ENCODE measurements at regions not wholly inside any gene's neighbourhood (a gene's known extent, or its start where the extent isn't known, plus 50 kb on each side); places are given as distances from the start of the nearest gene placed in this dataset.
A peak's percentile ranks its signal among the peaks of the same experiment; 100 is the strongest.

GRCh38 chr6:14474816-14475215 lies 357.2 kb downstream of the CD83 start:
- Histone ChIP-seq H3K4me1 (ENCODE audit: control insufficient read depth, insufficient read depth, low read length) (peaks cover 3% of the 10 kb centered on the region), H3K27me3 (ENCODE audit: control insufficient read depth, insufficient read depth, low read length) (no peaks in the 10 kb centered on the region), H3K36me3 (ENCODE audit: control insufficient read depth, insufficient read depth, low read length) (no peaks in the 10 kb centered on the region), H3K9me3 (ENCODE audit: control insufficient read depth, insufficient read depth, low read length) (no peaks in the 10 kb centered on the region), H3K27ac (ENCODE audit: low read length) (no peak overlapping the region), H3K4me3 (ENCODE audit: low read length) (no peak overlapping the region)
- intact Hi-C loops (cut with micrococcal nuclease): no loop called here
- 95% methylated on average over 1 of the region's 2 CpGs for WGBS (ENCODE audit: insufficient coverage)
- no peak overlapping the region for H3K4me3 Mint-ChIP-seq
- peak in 1 of 3 donors; percentile 21 for ATAC-seq
- H3K27ac Mint-ChIP-seq: no peak overlapping the region
- H3K27me3 Mint-ChIP-seq (ENCODE audit: low read depth in 2 of 2): peaks cover 8 to 11% of the 10 kb centered on the region in 2 donors
- peaks cover 0 to 7% of the 10 kb centered on the region in 2 donors for H3K4me1 Mint-ChIP-seq
- H3K9me3 Mint-ChIP-seq: no peaks in the 10 kb centered on the region
- no peaks in the 10 kb centered on the region for H3K36me3 Mint-ChIP-seq
- DNase-seq: no peak
- no peak for TF ChIP-seq CTCF (IDR thresholded peaks at IDR 0.05)

- H3K36me3 Mint-ChIP-seq: no peaks in the 10 kb centered on the region
- H3K9me3 Mint-ChIP-seq: no peaks in the 10 kb centered on the region
- no peak for DNase-seq
- no peak overlapping the region for H3K27ac Mint-ChIP-seq
- Histone ChIP-seq H3K9me3 (ENCODE audit: control insufficient read depth, insufficient read depth, low read length) (no peaks in the 10 kb centered on the region), H3K27ac (ENCODE audit: low read length) (no peak overlapping the region), H3K36me3 (ENCODE audit: control insufficient read depth, insufficient read depth, low read length) (no peaks in the 10 kb centered on the region), H3K27me3 (ENCODE audit: control insufficient read depth, insufficient read depth, low read length) (no peaks in the 10 kb centered on the region), H3K4me1 (ENCODE audit: control insufficient read depth, insufficient read depth, low read length) (peaks cover 3% of the 10 kb centered on the region), H3K4me3 (ENCODE audit: low read length) (no peak overlapping the region)
- WGBS (ENCODE audit: insufficient coverage): 43% methylated on average over 2 of the region's 2 CpGs
- peaks cover 7 to 10% of the 10 kb centered on the region in 2 donors for H3K27me3 Mint-ChIP-seq (ENCODE audit: low read depth in 2 of 2)
- TF ChIP-seq CTCF (IDR thresholded peaks at IDR 0.05): no peak
- intact Hi-C loops (cut with micrococcal nuclease): no loop called here
- no peak overlapping the region for H3K4me3 Mint-ChIP-seq
- no peak for ATAC-seq
- peaks cover 0 to 7% of the 10 kb centered on the region in 2 donors for H3K4me1 Mint-ChIP-seq
Measured at GRCh38 chr6:14475306-14475705, 357.7 kb downstream of the CD83 start.

GRCh38 chr6:14476793-14477531 lies 359.4 kb downstream of the CD83 start:
- no peak for ATAC-seq
- H3K9me3 ChIP-seq (ENCODE audit: control insufficient read depth, insufficient read depth, low read length): no peaks in the 10 kb centered on the region
- no peak for TF ChIP-seq CTCF (IDR thresholded peaks at IDR 0.05)
- 52% methylated on average over 9 of the region's 12 CpGs for WGBS (ENCODE audit: insufficient coverage)
- H3K27me3 ChIP-seq (ENCODE audit: control insufficient read depth, insufficient read depth, low read length): no peaks in the 10 kb centered on the region
- H3K27ac Mint-ChIP-seq: no peak overlapping the region
- H3K36me3 ChIP-seq (ENCODE audit: control insufficient read depth, insufficient read depth, low read length): no peaks in the 10 kb centered on the region
- H3K36me3 Mint-ChIP-seq: no peaks in the 10 kb centered on the region
- H3K4me3 Mint-ChIP-seq: no peak overlapping the region
- H3K4me3 ChIP-seq (ENCODE audit: low read length): no peak overlapping the region
- peaks cover 0 to 3% of the 10 kb centered on the region in 2 donors for H3K9me3 Mint-ChIP-seq
- H3K27me3 Mint-ChIP-seq (ENCODE audit: low read depth in 2 of 2): peaks cover 5 to 6% of the 10 kb centered on the region in 2 donors
- H3K27ac ChIP-seq (ENCODE audit: low read length): no peak overlapping the region
- no peak for DNase-seq
- intact Hi-C loops (cut with micrococcal nuclease): no loop called here
- peaks cover 0 to 7% of the 10 kb centered on the region in 2 donors for H3K4me1 Mint-ChIP-seq
- peaks cover 3% of the 10 kb centered on the region for H3K4me1 ChIP-seq (ENCODE audit: control insufficient read depth, insufficient read depth, low read length)

GRCh38 chr6:14477559-14477958 lies 360.0 kb downstream of the CD83 start:
- Mint-ChIP-seq H3K27me3 (ENCODE audit: low read depth in 2 of 2) (peaks cover 5 to 6% of the 10 kb centered on the region in 2 donors), H3K9me3 (peaks cover 0 to 3% of the 10 kb centered on the region in 2 donors), H3K4me3 (no peak overlapping the region), H3K4me1 (peaks cover 0 to 7% of the 10 kb centered on the region in 2 donors), H3K36me3 (no peaks in the 10 kb centered on the region), H3K27ac (no peak overlapping the region)
- H3K4me1 ChIP-seq (ENCODE audit: control insufficient read depth, insufficient read depth, low read length): peaks cover 3% of the 10 kb centered on the region
- no peak for ATAC-seq
- no peak for TF ChIP-seq CTCF (IDR thresholded peaks at IDR 0.05)
- H3K27me3 ChIP-seq (ENCODE audit: control insufficient read depth, insufficient read depth, low read length): no peaks in the 10 kb centered on the region
- H3K36me3 ChIP-seq (ENCODE audit: control insufficient read depth, insufficient read depth, low read length): no peaks in the 10 kb centered on the region
- DNase-seq: no peak
- intact Hi-C loops (cut with micrococcal nuclease): no loop called here
- no peaks in the 10 kb centered on the region for H3K9me3 ChIP-seq (ENCODE audit: control insufficient read depth, insufficient read depth, low read length)
- no peak overlapping the region for H3K4me3 ChIP-seq (ENCODE audit: low read length)
- WGBS (ENCODE audit: insufficient coverage): 62% methylated on average over 7 of the region's 7 CpGs
- H3K27ac ChIP-seq (ENCODE audit: low read length): no peak overlapping the region
